ENCODE measurements at regions not wholly inside any gene's neighbourhood (a gene's known extent, or its start where the extent isn't known, plus 50 kb on each side); places are given as distances from the start of the nearest gene placed in this dataset.

- no peaks in the 10 kb centered on the region for H3K27me3 Mint-ChIP-seq (ENCODE audit: low read depth)
- no peak overlapping the region for H3K4me3 Mint-ChIP-seq
- TF ChIP-seq AR (CRISPR knock-in tag; IDR thresholded peaks at IDR 0.05) (no peak), PRDM15 (CRISPR knock-in tag; IDR thresholded peaks at IDR 0.05) (no peak), IRF2 (CRISPR knock-in tag; IDR thresholded peaks at IDR 0.05; ENCODE audit: borderline replicate concordance, low read depth) (no peak), ZNF416 (CRISPR knock-in tag; IDR thresholded peaks at IDR 0.05) (no peak), CTCF (IDR thresholded peaks at IDR 0.05) (no peak), GTF2I (CRISPR knock-in tag; conservative IDR thresholded peaks at IDR 0.05) (no peak), TEAD1 (CRISPR knock-in tag; IDR thresholded peaks at IDR 0.05) (no peak), CDX4 (CRISPR knock-in tag; IDR thresholded peaks at IDR 0.05; ENCODE audit: borderline replicate concordance) (no peak), GRHL2 (CRISPR knock-in tag; IDR thresholded peaks at IDR 0.05; ENCODE audit: insufficient replicate concordance, severe bottlenecking) (no peak), EMX1 (CRISPR knock-in tag; IDR thresholded peaks at IDR 0.05) (no peak), CBFB (CRISPR knock-in tag; IDR thresholded peaks at IDR 0.05; ENCODE audit: low read depth) (no peak), USF1 (CRISPR knock-in tag; IDR thresholded peaks at IDR 0.05) (no peak), CREM (CRISPR knock-in tag; IDR thresholded peaks at IDR 0.05) (no peak), JUN (CRISPR knock-in tag; IDR thresholded peaks at IDR 0.05) (no peak), SP1 (CRISPR knock-in tag; conservative IDR thresholded peaks at IDR 0.05) (no peak)
- no peaks in the 10 kb centered on the region for H3K9me3 Mint-ChIP-seq
- DNase-seq (ENCODE audit: low spot score) (no peak), ATAC-seq (no peak)
- CTCF ChIA-PET: no interaction called here
- H3K36me3 Mint-ChIP-seq: no peaks in the 10 kb centered on the region
- POLR2A ChIA-PET: no interaction called here
- peak overlapping the region; percentile 30; the same call in 1 of the 2 replicates for H3K27ac Mint-ChIP-seq
- H3K4me1 Mint-ChIP-seq: peaks cover 46% of the 10 kb centered on the region
Measured at GRCh38 chr1:67889953-67890567, 56.8 kb upstream of the GNG12 start.

GRCh38 chr1:67889466-67889865 is 56.2 kb upstream of the GNG12 start:
- ChIA-PET CTCF (no interaction called here), POLR2A (no interaction called here)
- H3K9me3 Mint-ChIP-seq: no peaks in the 10 kb centered on the region
- no peaks in the 10 kb centered on the region for H3K27me3 Mint-ChIP-seq (ENCODE audit: low read depth)
- H3K27ac Mint-ChIP-seq: no peak overlapping the region
- peaks cover 45% of the 10 kb centered on the region for H3K4me1 Mint-ChIP-seq
- ATAC-seq (no peak), DNase-seq (ENCODE audit: low spot score) (no peak)
- no peak overlapping the region for H3K4me3 Mint-ChIP-seq
- no peaks in the 10 kb centered on the region for H3K36me3 Mint-ChIP-seq
- no peak for TF ChIP-seq ERG (CRISPR knock-in tag; IDR thresholded peaks at IDR 0.05)
- TF ChIP-seq ZNF416 (CRISPR knock-in tag; IDR thresholded peaks at IDR 0.05): no peak
- TF ChIP-seq CDX4 (CRISPR knock-in tag; IDR thresholded peaks at IDR 0.05; ENCODE audit: borderline replicate concordance): no peak
- no peak for TF ChIP-seq ZSCAN18 (CRISPR knock-in tag; IDR thresholded peaks at IDR 0.05)
- no peak for TF ChIP-seq CTCF (IDR thresholded peaks at IDR 0.05)
- TF ChIP-seq MLX (CRISPR knock-in tag; IDR thresholded peaks at IDR 0.05): no peak

All from WTC11 (cell line).